SHP77 (cell line): ENCODE measurements at regions not wholly inside any gene's neighbourhood (a gene's known extent, or its start where the extent isn't known, plus 50 kb on each side); places are given as distances from the start of the nearest gene placed in this dataset.
"Not testable (repeated sequence)": the region's sequence is repeated elsewhere in the genome, so short reads cannot be mapped to it uniquely, and the experiment has no call there.

Experiments used
- DNase-seq, 2 experiments: peaks; one replicate each; lab custom pipeline; 2025; lab: John Stamatoyannopoulos, UW

DNA sequence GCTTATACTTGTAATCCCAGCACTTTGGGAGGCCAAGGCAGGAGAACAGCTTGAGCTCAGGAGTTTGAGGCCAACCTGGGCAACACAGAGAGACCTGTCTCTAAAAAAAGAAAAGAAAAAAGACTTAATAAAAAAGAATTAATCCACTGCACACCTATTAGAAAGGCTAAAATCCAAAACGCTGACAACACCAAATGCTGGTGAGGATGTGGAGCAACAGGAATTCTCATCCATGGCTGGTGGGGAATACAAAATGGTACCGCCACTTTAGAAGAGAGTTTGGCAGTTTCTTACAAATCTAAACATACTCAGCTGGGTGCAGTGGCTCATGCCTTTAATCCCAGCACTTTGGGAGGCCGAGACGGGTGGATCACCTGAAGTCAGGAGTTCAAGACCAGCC is 110.0 kb upstream of the NDUFV2 start:
- not testable (repeated sequence) for DNase-seq

DNA sequence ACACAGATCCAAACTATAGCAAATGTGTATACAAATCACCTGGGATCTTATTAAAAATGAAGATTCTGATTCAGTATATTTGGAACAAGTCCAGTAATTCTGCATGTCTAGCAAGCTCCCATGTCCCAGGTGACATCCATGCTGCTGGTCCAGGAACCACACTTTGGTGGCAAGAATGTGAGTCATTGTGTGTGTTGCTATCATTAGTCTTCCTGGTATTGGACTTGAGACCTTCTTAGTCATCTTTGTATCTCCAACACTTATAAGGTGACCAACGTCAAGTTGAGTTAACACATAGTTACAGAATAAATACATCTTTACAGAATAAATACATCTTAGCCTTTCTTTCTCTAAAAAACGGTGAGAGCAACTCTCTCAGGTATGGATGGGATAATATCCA is 107.9 kb upstream of the NDUFV2 start:
- DNase-seq, result no peak

DNA sequence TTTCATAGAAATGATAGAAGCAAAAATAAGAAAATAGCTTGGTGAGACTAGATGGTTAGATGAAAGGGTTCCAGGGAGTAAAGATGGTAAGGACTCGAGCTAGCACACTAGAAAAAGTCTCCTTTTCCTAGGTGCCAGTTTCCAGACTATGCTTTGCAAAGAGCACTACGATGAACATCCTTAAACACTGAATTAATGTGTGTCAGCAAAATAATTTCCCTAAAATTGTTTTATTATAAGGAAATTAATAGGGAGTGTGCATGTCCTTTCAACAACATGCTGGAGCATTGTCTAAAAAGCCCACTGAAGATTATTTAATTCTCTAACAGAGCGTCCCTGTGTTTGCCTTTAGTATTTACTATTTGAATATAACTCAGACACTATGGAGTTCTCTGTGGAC is 107.4 kb upstream of the NDUFV2 start:
- DNase-seq, result no peak

DNA sequence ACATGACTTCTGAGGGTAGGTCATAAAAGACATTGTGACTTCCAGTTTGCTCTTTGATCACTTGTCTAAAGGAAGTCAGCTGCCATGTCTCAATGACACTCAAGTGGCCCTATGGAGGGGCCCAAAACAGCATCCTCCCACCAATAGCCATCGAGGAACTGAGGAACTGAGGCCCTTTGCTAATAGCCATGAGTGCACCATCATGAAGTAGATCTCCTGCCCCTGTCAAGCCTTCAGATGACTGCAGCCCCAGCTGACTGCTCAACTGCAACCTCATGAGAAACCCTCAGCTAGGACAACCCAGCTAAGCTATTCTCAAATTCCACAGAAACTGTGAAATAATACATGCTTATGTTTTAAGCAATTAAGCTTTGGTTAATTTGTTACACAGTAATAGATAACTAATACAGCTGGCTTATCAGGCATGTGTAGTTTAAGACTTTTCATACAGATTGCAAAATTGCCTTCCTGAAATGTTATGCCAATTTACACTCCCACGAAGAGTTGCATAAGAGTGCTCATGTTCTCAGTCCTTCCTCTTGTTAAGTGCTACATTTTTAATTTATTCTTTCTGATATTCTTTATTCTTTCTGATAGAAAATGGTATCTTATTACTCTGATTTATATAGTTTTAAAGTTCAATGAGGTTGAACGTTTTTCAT is 105.6 kb upstream of the NDUFV2 start:
- DNase-seq, result no peak

DNA sequence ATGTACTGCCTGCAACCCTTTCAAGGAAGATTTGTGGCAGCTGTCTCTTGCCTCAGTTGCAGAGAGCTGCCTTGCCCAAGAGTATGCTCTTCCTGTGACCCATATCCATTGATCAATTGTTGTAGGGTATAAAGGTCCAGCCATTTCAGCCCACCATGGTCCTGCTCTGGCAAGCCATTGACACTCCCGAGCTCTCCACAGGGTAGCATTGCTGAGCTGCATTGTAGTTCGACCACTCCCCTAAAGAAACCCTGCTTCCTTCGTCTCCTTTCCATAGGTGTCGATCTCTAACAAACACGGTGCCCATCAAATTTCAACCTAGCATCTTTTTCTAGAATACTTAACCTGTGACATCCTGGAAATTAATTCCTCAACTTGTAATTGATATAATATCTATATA is 104.9 kb upstream of the NDUFV2 start:
- no peak for DNase-seq

DNA sequence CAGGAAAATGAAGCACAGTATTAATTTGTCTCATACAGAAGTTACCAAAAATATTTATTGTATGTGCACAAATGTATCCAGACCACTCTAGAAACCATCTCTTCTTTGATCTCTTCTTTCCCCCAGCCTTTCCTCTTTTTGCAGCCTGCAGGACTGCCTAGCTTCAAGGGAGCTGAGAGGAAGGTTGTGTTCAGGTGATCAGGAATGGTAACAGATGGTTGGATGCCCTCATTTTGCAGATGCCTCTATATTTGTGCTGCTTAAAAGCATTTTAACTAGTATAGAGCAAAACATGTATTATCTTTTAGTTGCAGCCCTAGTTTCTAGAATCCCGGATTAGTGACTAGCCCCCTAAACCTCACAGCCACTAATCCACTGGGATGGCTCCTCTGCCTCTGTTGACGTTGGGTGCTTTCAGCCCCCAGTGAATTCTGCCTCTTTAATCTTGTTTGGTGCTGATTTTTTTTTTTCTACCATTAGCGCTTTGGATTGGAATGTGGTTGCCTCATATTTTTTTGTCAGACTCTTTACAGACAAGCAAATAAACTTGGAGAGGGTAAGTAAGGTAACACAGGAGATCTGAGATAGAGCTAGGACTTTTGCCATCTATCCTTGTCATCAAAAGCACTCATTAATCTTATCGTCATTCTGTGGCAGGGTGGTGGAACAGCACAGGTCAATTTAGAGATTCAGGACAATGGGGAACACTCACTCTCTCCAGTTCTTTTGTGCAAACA is 103.8 kb upstream of the NDUFV2 start:
- no peak for DNase-seq

DNA sequence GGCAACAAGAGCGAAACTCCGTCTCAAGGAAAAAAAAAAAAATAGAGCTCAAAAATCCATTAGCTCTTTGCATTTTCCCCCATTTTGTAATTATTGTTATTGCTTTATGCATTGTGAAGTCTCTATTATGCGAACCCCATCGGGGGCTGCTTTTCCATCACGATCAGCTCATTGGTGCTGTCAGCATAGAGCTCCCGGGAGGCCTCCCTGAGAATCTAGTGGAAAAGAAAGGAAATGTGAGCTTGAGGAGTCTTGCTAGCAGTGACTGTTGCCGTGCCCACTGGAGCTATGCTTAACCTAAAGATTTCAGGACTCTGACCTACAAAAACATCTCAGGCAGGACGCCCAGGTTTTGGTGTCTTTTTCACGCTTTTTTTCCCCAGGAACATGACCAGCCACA is 102.6 kb upstream of the NDUFV2 start:
- DNase-seq, result no peak

DNA sequence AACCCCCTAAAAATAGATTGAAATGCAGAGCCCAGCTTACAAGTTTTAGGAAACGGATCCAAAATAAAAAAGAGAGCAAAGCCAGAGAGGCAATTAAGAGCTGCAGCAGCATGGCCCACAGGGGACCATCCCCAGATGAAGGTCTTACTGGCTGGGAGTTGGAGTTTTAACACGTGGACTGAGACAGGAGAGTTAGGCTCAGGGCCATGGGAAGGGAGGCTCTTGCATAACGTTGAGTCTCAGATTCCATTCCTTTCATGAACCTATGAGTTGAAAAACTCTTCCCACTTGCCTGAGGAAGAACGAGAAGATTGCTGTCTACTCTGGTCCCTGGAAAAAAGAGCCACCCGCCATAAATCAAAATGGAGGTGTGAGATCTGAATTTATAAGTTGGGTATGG is 101.8 kb upstream of the NDUFV2 start:
- no peak for DNase-seq

DNA sequence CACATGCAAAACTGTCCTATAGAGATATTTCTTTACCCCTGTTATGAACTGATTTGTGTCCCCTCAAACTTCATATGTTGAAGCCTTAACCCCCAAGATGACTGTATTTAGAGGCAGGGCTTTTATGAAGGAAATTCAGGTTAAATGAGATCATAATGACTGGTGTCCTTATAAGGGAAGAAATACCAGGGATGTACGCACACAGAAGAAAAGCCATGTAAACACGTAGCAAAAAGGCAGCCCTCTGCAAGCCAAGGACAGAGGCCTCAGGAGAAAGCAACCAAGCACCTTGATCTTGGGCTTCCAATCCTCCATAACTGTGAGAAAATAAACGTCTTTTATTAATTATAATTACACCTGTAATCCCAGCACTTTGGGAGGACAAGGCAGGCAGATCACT is 101.3 kb upstream of the NDUFV2 start:
- DNase-seq, result no peak

DNA sequence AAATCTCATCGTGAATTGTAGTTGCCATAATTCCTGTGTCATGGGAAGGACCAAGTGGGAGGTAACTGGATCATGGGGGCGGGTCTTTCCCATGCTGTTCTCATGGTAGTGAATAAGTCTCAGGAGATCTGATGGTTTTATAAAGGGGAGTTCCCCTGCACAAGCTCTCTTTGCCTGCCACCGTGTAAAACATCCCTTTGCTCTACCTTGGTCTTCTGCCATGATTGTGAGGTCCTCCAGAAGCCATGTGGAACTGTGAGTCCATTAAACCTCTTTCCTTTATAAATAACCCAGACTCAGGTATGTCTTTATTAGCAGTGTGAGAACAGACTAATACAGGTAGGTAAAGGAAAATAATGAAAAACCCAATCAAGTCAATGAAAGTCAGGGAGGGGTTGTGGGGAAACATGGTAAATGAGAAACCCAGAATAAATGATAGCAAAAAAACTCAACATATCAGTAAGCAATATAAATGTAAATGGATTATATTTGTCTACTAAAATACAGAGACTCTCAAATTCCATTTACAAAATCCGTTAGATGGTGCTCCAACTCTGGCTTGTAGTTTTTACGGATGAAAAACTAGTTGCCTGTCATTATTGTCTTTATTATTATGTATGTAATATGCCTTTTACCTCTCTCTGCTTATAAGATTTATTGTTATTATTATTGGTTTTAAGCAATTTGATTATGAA is 98.9 kb upstream of the NDUFV2 start:
- no peak for DNase-seq

DNA sequence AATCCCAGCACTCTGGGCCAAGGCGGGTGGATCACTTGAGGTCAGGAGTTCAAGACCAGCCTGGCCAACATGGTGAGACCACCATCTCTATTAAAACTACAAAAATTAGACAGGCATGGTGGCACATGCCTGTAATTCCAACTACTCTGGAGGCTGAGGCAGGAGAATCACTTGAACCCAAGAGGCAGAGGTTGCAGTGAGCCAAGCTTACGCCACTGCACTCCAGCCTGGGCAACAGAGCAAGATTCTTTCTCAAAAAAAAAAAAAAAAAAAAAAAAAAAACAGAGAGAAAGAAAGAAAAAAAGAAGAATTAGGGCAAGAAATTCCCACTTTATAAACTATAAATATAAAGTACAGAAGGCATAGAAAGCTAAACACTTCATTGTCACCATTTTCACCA is 98.2 kb upstream of the NDUFV2 start:
- DNase-seq, result not testable (repeated sequence)

DNA sequence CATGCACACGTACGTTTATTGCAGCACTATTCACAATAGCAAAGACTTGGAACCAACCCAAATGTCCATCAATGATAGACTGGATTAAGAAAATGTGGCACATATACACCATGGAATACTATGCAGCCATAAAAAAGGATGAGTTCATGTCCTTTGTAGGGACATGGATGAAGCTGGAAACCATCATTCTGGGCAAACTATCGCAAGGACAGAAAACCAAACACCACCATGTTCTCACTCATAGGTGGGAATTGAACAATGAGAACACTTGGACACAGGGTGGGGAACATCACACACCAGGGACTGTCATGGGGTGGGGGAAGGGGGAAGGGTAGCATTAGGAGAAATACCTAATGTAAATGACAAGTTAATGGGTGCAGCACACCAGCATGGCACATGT is 94.8 kb upstream of the NDUFV2 start:
- DNase-seq, result not testable (repeated sequence)

DNA sequence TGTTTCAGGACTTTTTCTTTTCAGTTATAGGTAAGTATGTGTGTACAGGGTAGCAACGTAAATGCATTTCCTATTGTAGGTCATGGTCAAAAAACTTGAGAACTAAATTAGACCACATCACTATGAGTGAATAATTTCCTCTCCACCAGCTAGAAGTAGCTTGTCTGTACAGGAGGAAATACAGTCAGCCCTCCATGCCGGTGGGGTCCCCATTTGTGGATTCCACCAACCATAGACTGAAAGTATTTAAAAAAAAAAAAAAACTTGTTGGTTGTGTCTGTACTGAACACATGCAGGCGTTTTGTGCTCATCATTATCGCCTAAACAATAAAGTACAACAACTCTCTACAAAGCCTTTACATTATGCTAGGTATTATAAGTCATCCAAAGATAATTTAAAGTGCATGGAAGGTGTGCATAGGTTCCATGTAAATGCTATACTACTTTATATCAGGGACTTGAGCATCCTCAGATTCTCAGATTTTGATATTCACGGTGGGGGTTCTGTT is 94.2 kb upstream of the NDUFV2 start:
- no peak for DNase-seq

DNA sequence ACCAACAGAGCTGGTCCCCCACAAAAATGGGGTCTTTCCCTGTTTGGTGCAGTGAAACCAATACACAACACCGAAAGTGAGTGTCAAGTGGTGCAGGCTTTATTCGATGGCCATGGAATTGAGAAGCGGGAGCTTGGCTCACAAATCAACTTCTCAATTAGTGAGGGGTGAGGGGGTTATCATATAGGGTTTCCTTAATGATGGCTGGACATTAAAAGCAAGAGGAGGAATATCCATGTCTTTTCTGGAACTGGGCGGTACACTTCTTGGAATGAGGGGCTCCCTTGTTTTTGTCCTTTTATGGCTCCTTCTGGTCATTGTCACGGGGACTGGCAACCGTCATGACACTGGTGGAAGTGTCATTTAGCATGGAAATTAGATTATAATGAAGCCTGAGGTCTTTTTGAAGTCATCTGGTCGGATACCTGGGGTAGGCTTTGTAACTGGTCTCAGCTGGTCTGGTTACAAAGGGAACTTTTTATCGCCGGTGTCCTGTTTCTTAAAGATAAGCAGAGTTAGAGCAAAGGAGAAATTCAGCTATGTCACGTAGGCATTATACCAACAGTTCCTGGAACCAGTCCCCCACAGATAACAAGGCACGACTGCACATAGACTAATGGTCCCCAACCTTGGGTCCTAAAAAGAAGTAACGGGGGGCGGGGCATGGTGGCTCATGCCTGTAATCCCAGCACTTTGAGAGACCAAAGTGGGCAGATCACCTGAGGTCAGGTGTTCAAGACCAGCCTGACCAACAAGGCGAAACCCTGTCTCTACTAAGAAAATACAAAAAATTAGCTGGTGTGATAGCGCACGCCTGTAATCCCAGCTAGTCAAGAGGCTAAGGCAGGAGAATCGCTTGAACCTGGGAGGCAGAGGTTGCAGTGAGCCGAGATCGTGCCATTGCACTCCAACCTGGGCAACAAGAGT is 93.5 kb upstream of the NDUFV2 start:
- no peak for DNase-seq

DNA sequence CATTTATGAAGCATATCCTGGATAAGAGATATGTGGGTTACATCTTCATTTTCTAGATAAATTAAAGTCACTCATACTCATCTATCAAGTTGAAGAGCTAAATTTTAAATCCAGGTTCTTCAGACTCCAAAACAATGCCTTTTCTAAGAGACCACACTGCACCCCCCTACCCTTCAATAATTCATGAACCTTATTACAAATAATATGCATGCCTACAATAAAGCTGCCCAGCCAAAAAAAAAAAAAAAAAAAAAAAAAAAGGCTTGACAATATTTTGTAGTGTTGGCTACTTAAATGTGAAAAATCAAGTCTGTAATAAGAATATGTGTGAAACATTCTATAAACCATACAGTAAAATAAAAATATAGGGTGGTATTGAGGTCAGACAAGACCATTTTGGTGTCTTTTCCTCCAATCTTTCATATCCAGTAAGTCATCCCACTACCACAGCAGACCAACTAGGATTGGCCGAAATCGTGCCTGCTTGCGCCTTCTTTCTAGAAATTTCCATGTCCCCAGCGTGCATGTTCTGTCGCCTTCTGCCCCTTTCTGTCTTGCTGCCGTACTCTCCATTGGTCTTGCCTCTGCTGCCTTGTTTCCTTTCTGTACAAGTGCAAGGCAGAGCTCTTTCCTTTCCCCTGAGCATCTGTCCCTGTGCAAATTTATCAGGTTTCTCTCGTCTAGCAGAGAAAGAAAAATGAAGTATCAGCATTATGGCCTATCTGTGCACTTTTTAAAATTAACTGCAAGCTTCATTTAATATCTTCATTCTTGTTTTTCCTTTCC is 92.6 kb upstream of the NDUFV2 start:
- no peak for DNase-seq

DNA sequence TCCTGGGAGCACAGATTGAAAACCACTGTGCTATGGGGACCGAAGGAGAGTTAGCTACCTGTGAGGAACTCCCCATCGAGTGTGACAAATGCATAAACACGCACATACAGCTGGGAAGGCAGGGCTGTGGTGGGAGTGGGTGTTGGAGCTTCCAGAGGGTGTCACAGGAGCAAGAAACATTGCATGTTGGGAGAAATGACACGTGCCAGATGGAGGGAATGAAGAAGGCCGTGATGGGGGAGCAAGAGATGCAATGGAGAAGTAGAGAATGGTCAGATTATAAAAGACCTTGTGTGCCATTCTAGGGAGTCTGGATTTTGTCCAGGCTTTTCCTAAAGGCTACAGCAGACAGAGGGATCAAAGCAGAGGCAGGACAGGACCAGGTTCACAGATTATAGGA is 91.1 kb upstream of the NDUFV2 start:
- DNase-seq, result no peak

DNA sequence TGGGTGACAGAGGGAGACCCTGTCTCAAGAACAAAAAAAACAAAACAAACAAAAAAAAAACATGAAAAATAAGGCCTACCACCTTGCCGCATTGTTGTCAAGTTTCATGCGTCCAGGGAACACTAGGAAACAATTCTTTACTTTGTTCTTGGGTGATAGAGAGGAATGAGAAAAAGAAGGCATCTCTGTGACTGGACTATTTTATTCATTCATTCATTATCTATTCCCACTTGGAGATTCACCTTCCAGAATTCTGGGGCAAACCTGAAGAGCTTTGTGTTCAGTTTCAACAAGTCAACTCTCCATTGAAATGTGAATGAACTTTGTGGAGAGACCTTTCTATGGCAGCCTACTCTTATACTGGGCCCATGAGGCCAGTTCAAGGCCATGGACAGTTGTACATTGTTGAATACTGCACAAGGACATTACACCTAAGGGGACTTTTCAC is 88.5 kb upstream of the NDUFV2 start:
- no peak for DNase-seq

DNA sequence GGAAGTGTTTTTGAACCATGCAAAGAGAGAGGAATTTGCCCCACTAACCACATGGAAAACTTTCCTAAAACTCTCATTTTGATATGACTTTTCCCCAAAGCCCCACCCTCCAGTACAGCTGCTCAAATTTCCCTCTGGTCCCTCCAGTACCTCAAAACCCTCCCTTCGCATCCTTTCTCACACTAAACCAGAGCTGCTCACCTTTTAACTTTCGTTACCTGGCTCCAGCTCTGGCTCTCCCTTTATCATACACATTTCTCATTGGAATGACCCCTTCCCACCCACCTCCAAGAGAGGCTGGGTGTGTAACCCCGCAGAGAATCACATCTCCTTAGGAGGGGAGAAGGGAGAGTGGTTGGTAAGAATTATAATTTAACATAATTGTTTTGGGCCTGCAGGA is 86.8 kb upstream of the NDUFV2 start:
- no peak for DNase-seq

DNA sequence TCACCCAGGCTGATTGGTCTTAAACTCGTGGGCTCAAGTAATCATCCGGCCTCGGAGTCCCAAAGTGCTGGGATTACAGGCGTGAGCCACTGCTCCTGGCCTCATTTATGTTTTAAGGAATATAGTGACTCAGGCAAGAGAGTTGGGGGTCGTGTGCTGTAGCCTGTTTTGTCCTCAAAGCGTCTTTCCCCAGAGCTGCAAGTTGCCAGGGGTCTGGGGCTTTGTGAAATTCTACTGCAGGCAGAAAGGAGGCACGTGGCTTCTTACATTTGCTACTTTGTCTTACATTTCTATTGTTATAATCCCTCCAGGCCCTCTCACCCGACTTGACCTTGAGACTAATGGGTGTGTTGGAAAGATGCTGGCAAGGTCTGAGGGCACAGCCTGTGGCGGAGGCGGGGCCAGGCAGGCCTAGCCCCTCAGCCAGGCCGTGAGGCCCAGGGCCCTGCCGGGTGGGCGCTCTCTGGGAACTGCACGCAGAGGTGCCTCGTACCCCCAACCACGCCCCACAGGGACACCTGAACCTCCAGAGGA is 85.8 kb upstream of the NDUFV2 start:
- DNase-seq, result no peak

DNA sequence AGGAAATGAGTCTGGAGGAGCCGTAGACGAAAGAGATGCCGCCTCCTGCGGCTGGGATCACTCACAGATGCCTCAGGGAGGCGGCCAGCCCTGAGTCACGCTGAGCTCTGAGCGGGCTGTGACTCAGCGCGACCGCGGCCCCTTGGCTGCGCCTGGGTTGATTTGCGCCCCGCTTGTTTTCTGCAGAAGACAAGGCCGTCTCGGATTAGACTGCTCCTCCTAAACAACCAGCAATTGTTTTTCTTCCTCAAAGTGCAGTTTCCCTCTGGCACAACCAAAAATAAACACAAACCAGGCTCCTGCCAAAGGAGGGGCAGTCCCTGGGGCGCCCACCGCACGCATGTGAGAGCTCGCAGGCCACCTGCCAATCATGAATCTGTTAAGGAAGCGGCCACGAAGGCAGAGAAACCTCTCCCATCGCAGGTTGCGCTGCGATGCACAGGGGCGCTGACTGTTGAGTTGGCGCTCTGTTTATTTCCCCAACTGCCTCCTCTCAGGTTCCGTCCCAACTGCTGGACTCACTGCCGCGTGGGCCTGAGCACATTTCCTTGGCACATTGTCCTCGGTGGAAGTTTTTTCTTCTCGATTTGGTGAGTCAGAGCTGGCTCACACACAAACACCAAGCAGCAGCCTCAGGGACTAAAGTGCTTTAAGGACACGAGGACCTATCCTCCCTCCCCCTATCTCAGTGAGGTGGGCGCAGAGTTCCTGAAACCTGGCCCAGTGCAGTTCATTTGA is 85.2 kb upstream of the NDUFV2 start:
- peak; percentile 36 to 52 for DNase-seq
